Fibroblast of mammary gland (primary cell): ENCODE measurements at regions not wholly inside any gene's neighbourhood (a gene's known extent, or its start where the extent isn't known, plus 50 kb on each side); places are given as distances from the start of the nearest gene placed in this dataset.
A peak's percentile ranks its signal among the peaks of the same experiment; 100 is the strongest.

Source experiments
- DNase-seq: peaks from one replicate; pipeline ENCODE4 v3.0.0-alpha.2; 2010; ENCODE audit warnings: low read depth
- H3K4me3 ChIP-seq: 2 replicates; pipeline ENCODE4 v1.5.1; 2011; ENCODE audit warnings: low read depth, mild to moderate bottlenecking, low read length, moderate library complexity; ENCODE audit not compliant: control insufficient read depth
- TF ChIP-seq, protein P1 (sequence below): conservative IDR thresholded peaks from 2 replicates; pipeline ENCODE4 v1.5.1; 2011; ENCODE audit warnings: low read depth, low read length, inconsistent platforms; ENCODE audit not compliant: control insufficient read depth, insufficient read depth

DNA sequence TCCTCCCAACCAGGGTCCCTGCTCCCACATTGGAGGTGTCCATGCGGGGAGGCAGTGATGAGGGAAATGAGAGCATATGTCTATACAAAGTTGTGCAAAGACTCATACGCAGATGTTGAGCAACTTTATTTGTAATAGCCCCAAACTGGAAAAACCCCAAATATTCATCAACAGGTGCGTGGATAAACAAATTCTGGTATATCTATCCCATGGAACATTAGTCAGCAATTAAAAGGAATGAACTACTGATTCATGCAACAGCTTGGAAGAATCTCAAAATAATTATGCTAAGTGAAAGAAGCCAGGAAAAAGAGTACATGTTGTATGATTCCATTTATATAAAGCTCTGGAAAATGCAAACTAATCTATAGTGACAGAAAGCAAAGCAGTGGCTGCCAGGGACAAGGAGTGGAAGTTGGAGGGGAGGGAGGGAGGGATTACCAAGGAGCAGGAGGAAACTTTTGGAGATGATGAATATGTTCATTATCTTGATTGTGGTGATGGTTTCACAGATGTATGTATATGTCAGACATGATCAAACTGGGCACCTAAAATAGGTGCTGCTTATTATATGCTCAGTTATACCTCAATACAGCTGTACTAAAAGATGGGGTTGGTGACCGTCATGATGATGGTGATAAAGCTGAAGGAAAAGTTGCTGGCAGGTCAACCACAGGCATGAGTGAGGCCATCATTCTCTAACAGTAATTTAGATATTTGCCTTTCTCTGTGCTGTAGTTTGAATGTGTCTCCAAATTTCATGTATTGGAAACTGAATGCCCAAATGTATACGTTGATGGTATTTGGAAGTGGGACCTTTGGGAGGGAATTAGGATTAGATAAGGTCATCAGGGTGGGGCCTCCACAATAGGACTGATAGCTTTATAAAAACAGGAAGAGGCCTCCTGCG, 270.9 kb downstream of the CYP26B1 start:
- DNase-seq: peak; percentile 89
- TF ChIP-seq, protein P1, sequence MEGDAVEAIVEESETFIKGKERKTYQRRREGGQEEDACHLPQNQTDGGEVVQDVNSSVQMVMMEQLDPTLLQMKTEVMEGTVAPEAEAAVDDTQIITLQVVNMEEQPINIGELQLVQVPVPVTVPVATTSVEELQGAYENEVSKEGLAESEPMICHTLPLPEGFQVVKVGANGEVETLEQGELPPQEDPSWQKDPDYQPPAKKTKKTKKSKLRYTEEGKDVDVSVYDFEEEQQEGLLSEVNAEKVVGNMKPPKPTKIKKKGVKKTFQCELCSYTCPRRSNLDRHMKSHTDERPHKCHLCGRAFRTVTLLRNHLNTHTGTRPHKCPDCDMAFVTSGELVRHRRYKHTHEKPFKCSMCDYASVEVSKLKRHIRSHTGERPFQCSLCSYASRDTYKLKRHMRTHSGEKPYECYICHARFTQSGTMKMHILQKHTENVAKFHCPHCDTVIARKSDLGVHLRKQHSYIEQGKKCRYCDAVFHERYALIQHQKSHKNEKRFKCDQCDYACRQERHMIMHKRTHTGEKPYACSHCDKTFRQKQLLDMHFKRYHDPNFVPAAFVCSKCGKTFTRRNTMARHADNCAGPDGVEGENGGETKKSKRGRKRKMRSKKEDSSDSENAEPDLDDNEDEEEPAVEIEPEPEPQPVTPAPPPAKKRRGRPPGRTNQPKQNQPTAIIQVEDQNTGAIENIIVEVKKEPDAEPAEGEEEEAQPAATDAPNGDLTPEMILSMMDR: no peak
- H3K4me3 ChIP-seq: no peak overlapping the region

DNA sequence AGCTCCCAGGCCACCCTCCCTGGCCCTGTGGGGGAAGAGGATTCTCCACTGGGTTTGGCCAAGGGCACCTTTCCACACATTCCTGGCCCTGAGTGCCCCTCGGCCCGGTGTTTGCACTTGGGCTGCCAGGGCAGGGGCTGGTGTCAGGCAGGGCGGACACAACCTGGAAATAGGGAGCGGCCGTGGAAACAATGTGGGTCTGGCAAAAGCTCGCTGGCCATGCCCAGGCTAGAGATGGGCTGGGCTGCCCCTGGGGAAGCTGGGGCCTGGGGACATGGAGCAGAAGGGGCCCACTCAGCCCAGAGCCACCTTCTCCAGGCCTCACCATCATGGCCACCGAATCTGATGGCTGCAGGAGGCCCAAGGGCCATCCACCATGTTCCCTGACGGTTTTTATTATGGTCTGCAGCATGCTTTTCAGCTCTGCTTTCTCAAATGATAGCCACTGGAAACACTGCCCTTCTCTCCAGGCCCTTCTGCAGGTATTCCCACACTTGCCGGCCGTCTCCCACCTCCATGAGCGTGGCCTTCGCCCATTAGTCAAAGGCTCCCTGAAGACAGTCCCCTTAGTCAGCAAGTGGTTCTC, 275.1 kb downstream of the CYP26B1 start:
- TF ChIP-seq, protein P1: no peak

DNA sequence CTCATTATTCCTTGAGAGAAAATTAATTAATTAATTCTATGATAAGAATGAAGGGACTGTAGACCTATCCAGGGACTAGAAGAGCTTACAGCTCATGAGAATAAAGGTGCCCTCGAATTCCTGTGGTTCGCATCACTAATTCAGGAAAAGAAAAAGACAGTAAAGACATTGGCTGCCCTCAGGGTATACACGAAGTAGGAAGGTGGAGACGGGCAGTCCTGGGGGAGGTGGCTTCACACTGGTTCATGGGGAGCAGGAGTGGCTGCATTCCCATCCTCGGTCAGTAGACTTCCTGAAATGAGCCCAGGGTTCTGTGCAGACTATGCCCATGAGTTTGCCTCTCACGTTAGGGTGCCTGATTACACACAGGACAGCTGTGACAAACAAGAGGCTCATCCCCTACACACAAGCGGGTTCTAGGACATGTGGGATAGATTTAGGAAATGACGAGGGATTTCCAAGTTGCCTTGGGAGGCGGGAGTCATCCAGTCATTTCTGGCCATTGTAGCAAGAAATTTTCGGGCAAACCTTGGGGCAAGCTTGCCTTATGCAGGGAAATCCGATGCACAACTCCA, 282.2 kb downstream of the CYP26B1 start:
- DNase-seq: no peak
- TF ChIP-seq, protein P1: no peak

More for the DNA sequence above, 275.1 kb downstream of the CYP26B1 start:
- no peak overlapping the region for H3K4me3 ChIP-seq
- DNase-seq: no peak

DNA sequence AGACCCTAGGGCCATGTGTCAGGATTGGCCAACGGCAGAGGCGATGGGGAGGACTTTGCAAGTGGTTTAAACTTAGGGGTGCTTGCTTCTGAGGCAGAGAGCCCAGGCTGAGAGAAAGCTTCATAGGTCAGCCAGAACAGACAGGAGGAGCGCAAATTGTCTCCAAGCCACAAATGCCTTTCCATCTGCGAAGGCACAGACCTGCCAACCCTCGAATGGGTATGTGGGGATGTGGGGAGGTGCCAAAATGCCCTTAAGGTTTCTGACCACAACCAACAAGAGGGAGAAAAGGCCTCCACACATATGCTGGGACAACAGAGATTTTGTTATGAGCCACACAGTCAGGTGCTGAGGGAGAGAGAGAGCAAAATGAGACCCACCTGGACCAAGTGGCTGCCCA, 283.6 kb downstream of the CYP26B1 start:
- DNase-seq: no peak
- TF ChIP-seq, protein P1: no peak
- no peak overlapping the region for H3K4me3 ChIP-seq

More for the DNA sequence above, 282.2 kb downstream of the CYP26B1 start:
- no peak overlapping the region for H3K4me3 ChIP-seq

DNA sequence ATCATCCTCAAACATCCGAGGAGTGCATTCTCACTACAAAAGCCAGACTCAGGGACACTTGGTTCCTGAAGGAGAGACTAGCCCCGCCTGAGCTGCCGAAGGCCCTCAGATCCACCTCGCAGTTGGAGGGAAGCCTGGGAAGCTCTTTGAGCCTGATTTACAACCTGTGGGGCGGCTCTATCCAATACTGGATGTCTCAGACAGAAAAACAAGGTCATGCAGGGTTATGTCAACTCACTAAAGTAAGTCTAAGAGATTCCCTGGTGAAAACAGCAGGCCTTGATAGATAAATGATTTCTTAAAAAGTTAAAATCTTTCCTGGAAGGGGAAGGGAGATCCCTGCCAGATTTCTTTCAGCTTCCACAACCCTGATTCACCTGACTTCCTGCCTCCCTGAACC, 284.3 kb downstream of the CYP26B1 start:
- no peak for DNase-seq

DNA sequence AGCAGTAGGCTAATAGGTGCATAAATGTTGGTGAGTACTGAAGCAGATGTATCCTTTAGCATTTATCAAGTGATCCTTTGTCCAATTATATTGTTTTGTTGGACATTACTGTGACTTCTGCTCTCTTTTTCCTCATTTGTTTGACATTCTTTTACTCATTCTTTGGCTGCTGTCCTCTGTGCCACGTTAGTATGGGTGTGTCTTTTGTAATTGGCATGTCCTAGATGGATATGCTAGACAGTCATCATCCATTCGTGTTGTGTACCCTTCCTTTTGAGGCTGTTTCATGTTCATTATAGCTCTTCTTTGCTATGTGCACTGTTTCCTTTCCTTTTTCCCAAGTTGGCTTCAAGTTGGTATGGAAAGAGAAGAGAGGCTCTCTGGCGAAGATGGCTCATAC, 284.7 kb downstream of the CYP26B1 start:
- no peak overlapping the region for H3K4me3 ChIP-seq
- DNase-seq: no peak
- TF ChIP-seq, protein P1: no peak

More for the DNA sequence above, 284.3 kb downstream of the CYP26B1 start:
- TF ChIP-seq, protein P1: no peak
- no peak overlapping the region for H3K4me3 ChIP-seq
